GM10266 (cell line): ENCODE measurements at regions not wholly inside any gene's neighbourhood (a gene's known extent, or its start where the extent isn't known, plus 50 kb on each side); places are given as distances from the start of the nearest gene placed in this dataset.
"Not testable (repeated sequence)": the region's sequence is repeated elsewhere in the genome, so short reads cannot be mapped to it uniquely, and the experiment has no call there.

Experiments used
- DNase-seq: peaks from one replicate; pipeline ENCODE4 v3.0.0; 2012; ENCODE audit errors: extremely low spot score
- TF ChIP-seq, protein P1 (sequence below): IDR thresholded peaks from 2 replicates; pipeline ENCODE4 v1.5.1; 2012; ENCODE audit warnings: mild to moderate bottlenecking, low read depth; ENCODE audit not compliant: control insufficient read depth, insufficient read depth; ENCODE audit errors: missing control alignments

DNA sequence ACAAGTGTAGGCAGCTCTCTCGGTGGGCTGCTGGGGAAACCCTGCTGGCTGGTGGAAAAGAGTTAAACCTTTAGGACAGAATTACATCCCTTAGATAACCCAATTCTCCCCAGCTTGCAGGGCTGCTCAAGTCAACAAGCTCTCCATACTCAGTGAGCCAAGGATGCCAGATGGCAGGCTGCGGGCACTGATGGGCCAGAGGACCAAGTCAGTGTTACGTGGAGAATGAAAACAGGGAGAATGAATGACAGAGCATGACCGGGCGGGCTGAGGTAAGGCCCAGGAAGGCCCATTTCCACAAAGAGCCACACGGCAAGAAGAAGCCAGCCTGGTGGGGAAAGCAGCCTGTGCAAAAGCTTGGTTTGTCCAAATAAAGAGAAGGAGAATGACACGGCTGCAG lies 58.7 kb upstream of the CD93 start:
- TF ChIP-seq, protein P1, sequence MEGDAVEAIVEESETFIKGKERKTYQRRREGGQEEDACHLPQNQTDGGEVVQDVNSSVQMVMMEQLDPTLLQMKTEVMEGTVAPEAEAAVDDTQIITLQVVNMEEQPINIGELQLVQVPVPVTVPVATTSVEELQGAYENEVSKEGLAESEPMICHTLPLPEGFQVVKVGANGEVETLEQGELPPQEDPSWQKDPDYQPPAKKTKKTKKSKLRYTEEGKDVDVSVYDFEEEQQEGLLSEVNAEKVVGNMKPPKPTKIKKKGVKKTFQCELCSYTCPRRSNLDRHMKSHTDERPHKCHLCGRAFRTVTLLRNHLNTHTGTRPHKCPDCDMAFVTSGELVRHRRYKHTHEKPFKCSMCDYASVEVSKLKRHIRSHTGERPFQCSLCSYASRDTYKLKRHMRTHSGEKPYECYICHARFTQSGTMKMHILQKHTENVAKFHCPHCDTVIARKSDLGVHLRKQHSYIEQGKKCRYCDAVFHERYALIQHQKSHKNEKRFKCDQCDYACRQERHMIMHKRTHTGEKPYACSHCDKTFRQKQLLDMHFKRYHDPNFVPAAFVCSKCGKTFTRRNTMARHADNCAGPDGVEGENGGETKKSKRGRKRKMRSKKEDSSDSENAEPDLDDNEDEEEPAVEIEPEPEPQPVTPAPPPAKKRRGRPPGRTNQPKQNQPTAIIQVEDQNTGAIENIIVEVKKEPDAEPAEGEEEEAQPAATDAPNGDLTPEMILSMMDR, result no peak
- DNase-seq, result no peak

DNA sequence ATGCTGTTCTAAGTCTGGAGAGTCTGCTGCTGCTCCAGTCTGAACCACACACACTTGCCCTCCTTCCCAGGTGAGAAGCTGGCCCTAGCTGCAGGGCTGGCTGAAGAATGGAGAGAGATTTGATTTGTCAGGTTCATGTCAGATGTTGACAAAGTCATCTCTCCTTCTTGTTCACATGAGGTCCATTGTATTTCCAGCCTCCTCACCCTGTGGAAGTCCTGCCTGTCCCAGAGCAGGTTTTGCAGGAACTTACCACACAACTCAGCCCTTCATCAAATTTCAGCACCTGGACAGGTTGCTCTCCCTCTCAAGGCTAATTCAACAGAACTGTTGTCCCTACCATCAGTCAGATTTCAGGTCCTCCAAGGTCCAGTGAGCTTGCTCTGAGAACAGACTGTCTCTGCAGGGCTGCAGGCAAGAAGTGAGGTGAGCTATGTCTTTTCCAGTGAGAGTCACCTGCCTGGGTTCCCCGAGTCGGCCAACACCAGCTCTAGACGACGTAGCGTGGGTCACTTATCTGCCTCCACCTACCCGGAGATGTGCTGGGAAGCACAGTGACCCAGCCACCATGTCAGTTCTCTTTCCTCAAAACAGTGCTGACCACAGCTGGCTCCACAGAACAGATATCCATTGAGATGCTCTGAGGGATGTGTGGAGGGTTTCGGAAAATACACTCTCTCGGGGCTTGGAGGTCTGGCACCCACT lies 58.0 kb upstream of the CD93 start:
- TF ChIP-seq, protein P1, result no peak
- DNase-seq, result no peak

DNA sequence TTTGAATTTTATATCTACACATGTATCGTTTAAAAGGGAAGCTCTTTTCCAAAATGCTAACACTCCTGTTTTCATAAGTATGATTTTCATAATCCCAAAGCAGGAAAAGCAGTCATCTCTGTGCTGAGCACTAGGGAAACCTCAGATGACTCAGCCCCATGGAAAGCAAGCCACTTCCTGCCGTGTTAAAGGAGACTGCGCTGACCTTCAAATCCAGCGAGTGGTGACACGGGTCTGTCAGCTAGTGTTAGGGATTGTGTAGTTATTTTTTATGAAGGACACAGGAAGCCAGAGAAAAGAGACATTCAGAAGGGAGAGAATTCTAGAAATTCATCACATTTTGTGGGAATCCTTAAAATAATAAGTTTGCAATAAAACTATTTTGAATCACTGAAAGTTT lies 57.0 kb upstream of the CD93 start:
- TF ChIP-seq, protein P1, result no peak
- no peak for DNase-seq

DNA sequence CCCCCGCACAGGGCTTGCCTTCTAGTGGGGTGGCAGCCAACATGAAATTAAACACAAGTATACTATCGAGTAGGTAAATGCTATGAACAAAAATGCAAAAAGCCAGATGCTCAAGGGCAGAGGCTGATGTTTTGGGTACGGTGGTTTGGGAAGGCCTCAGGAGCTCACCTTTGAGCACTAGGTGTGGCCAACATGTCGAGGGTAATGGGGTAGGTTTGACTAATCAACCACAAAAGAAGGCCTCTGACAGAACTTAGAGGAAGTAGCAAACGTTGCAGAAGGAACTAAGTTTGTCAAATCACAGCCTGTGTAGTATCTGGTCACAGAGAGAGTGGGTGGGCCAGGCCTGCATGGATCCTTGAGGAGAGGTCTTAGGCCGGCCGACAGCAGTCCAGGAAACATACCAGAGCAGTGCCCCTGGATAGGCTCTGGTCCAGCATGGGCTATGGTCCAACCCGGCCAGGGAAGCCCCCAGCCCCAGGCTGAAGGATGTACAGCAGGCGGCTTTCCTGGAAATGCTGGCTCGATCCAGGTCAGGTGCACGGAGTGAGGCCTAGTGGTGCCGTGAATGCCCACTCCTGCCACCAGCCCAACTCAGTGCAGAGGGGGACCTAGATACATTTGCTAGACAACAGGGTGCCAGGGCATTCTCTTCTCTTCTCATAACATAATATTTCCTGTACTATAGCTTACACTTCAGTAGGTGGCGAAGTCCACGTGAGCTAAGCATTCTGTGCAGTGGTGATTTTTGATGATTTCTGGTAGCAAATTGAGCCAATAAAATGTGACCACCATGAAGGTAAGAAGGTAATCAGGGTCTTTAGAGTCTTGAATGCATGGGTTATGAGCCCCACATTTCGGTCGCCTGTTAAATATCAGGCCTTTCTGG lies 56.3 kb upstream of the CD93 start:
- TF ChIP-seq, protein P1, result no peak
- DNase-seq, result no peak

DNA sequence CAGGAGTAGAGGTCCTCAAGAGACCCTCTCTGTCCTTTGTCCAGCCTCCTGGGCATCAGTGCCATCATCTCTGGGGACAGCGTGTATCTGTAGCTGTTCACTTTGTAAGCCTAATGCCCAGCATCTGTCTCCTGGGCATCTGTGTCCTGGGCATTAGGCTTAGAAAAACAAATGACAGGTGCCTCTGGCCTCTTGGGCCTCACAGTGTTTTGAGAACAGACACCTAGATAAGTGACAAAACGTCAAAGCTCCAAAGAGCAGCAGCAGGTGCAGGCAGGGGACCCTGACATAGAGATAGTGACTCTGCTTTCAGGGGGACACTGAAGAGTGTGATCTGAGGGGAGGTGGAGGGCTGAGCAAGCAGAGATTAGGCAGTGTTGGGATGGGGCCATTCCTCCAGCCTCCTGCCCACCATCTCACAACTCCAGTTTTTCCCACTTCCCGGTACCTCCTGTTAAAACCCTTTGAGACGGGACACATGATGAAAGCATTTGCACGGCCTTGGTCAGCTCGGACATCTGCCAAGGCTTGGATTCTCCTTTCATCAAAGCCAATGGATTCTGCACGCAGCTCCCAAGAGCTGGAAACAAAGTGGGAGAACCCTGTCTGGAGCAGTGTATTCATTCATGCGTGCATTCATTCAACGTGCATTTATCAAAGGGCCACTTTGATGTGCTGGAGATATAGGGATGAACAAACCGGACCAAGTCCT lies 55.5 kb upstream of the CD93 start:
- TF ChIP-seq, protein P1, result no peak
- DNase-seq, result no peak

DNA sequence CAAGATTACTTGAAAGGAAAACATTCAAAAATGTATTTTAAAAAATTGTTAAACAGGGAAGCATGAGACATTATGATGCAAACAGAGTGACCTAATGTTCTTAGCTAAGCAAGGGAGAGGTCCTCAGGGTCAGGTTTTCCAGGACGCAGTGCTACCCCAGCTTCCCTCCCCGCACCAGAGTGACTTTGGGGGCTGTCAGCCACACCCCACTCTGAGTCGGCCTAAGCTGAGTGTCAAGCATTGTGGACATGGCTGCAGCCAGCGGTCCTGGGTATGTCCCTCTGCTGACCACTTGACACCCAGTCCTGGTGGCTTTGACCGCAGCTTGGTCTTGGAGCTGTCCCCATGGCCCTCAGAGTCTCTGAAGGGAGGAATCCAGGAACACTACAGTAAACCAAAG lies 54.9 kb upstream of the CD93 start:
- DNase-seq, result no peak
- TF ChIP-seq, protein P1, result no peak

DNA sequence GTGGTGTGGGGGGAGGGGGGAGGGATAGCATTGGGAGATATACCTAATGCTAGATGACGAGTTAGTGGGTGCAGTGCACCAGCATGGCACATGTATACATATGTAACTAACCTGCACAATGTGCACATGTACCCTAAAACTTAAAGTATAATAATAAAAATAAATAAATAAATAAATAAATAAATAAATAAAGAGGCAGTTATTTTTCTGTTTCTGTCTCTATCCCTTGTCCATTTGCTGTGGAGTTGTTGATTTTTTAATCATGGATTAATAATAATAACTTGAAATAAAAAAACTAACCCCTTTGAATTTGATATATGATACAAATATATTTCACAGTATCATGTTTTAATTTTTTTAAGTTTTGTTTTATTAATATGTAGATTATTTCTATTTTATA lies 53.9 kb upstream of the CD93 start:
- not testable (repeated sequence) for DNase-seq
